HEK293 (cell line): ENCODE measurements at regions not wholly inside any gene's neighbourhood (a gene's known extent, or its start where the extent isn't known, plus 50 kb on each side); places are given as distances from the start of the nearest gene placed in this dataset.

Source experiments
- TCF7L2 ChIP-seq: IDR thresholded peaks from 2 replicates; pipeline ENCODE4 v1.6.1; 2011; ENCODE audit warnings: low read depth, mild to moderate bottlenecking, inconsistent platforms, low read length, moderate library complexity, borderline replicate concordance
- YY2 ChIP-seq: fragments of 450-650 bp; formaldehyde crosslinking; IDR thresholded peaks from 2 replicates; pipeline ENCODE4 v1.5.1; 2016; ENCODE audit warnings: missing biosample characterization, missing genetic modification characterization

- no peak for TF ChIP-seq YY2 (tag by site-specific recombination)
- TF ChIP-seq TCF7L2 = no peak
Observed at GRCh38 chr4:153143527-153144348, 60.5 kb upstream of the TRIM2 start.
